Stimulated activated naive B cell treated with anti-CD40 and anti-IgM and Interleukin-4, amounts not matched to agents 10 μg/mL and 1 μg/mL and 100 μg/mL, for 72 hours (primary cell): ENCODE measurements at regions not wholly inside any gene's neighbourhood (a gene's known extent, or its start where the extent isn't known, plus 50 kb on each side); places are given as distances from the start of the nearest gene placed in this dataset.
A peak's percentile ranks its signal among the peaks of the same experiment; 100 is the strongest.
"Not testable (repeated sequence)": the region's sequence is repeated elsewhere in the genome, so short reads cannot be mapped to it uniquely, and the experiment has no call there.

Experiments used
- ATAC-seq, 2 donors: fragments of 150-1000 bp; cut with Tn5 transposase; replicated peaks; 2 replicates each; pipeline ENCODE4 v1.10.0; 2021; ENCODE audit warnings: moderate library complexity in 1 of 2
- DNase-seq: peaks from one replicate; pipeline ENCODE4 v3.0.0; 2021
- H3K27ac Mint-ChIP-seq: one replicate; pipeline ENCODE4 v1.8.0; 2022; ENCODE audit warnings: mild to moderate bottlenecking, mixed read lengths
- H3K27me3 Mint-ChIP-seq, 2 donors: one replicate each; pipeline ENCODE4 v1.8.0; 2022; ENCODE audit warnings: mixed read lengths in 2 of 2
- H3K36me3 Mint-ChIP-seq, 2 donors: one replicate each; pipeline ENCODE4 v1.8.0; 2022; ENCODE audit warnings: mixed read lengths in 2 of 2, mild to moderate bottlenecking in 1 of 2
- H3K4me1 Mint-ChIP-seq, 2 donors: one replicate each; pipeline ENCODE4 v1.8.0; 2022; ENCODE audit warnings: mixed read lengths in 2 of 2, mild to moderate bottlenecking in 1 of 2
- H3K4me3 Mint-ChIP-seq, 2 donors: one replicate each; pipeline ENCODE4 v1.8.0; 2022; ENCODE audit warnings: mild to moderate bottlenecking in 2 of 2, mixed read lengths in 2 of 2, moderate library complexity in 1 of 2
- H3K9me3 Mint-ChIP-seq, 2 donors: one replicate each; pipeline ENCODE4 v1.8.0; 2022; ENCODE audit warnings: mixed read lengths in 2 of 2, mild to moderate bottlenecking in 1 of 2

DNA sequence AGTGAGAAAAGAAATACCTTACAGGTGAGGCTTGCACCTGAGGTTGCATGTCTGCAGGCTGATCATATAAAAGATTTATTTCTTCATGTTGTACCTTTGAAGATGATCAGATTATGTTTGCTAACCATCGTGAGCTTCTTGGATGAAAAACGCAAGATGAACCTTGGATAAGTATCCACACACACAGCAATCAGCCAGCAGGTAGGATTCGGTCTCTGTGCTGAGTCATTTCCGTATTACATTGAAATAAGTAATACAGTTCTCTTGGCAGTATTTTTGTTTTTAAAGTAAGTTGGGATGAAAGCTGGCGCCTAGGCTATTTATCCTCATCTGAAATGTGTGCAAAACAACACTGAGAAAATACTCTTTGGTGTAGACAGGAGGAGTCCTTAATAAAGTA lies 109.0 kb upstream of the PRKCQ start:
- Mint-ChIP-seq H3K27ac (no peak overlapping the region), H3K4me1 (no peaks in the 10 kb centered on the region), H3K9me3 (no peaks in the 10 kb centered on the region), H3K27me3 (peaks cover 16 to 28% of the 10 kb centered on the region in 2 donors), H3K4me3 (no peak overlapping the region), H3K36me3 (no peaks in the 10 kb centered on the region)
- DNase-seq (no peak), ATAC-seq (no peak)

DNA sequence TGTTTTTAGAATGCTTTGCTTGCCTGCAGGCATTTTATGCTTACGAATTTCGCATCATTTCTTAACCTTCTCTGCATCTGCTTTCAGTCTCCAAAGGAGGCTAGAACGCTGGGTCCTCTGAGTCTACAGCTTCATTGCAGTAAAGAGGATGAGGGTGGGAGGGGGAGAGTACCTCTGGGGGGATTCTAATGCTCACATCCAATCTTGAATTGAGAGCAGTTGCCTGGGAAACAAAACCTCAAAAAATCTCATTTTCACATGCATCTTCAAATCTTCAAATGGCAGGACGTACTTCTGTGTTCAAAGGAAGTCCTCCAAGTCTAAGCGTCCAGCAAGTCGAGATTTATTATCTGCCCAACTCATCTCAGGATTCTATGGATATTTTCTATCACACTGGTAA lies 100.7 kb upstream of the PRKCQ start:
- Mint-ChIP-seq H3K4me1 (no peaks in the 10 kb centered on the region), H3K36me3 (no peaks in the 10 kb centered on the region), H3K4me3 (no peak overlapping the region), H3K27me3 (peaks cover 14 to 19% of the 10 kb centered on the region in 2 donors), H3K9me3 (no peaks in the 10 kb centered on the region), H3K27ac (no peak overlapping the region)
- no peak for ATAC-seq
- no peak for DNase-seq

DNA sequence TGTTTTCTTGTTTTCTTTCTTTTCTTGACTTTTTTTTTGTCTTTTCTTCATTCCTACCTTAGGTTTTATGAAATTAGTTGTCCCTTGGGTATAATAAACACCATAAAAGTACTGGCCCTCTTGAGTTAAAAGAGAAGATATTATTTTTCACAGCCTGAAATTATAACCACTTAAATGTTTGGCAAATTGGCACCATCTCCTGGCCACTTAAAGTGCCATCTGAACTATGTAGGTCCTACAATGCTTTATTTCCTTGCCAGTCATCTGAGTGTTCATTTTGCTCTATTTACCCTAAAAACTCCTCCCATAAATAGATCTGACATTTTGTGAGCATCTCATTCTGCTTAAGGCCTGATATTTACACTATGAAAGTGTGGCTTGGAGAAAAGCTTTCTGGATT lies 98.9 kb upstream of the PRKCQ start:
- Mint-ChIP-seq H3K4me1 (peaks cover 5 to 8% of the 10 kb centered on the region in 2 donors), H3K36me3 (no peaks in the 10 kb centered on the region), H3K27ac (no peak overlapping the region), H3K27me3 (peaks cover 19 to 25% of the 10 kb centered on the region in 2 donors), H3K4me3 (no peak overlapping the region), H3K9me3 (no peaks in the 10 kb centered on the region)
- no peak for DNase-seq
- ATAC-seq = no peak

DNA sequence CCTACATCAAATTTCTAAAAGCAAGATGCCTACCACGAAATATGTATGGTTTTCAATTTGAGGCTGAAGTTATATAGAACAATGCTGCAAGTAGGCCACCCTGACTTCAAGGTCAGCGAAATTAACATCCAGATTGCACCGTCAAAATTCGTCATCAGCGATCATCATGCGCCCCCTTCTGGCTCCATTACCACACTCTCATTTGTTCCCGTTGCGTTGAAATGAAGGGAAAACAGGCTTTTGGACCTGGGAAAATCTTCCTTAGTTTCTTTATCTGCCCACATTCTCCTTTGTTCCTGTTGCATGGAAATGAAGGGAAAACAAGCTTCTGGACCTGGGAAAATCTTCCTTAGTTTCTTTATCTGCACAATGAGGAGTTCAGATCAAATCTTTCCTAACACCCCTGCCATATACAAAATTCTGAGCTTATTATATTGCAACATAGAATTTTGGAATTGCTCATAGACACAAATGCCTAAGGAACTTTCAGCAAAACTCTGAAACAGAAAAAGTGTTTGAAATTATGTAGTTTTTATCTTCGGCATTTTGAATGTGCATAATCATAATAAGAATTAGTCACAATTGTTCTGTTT lies 98.2 kb upstream of the PRKCQ start:
- Mint-ChIP-seq H3K36me3 (no peaks in the 10 kb centered on the region), H3K27me3 (peaks cover 14 to 25% of the 10 kb centered on the region in 2 donors), H3K9me3 (no peaks in the 10 kb centered on the region), H3K4me1 (peaks cover 5 to 8% of the 10 kb centered on the region in 2 donors), H3K27ac (no peak overlapping the region), H3K4me3 (no peak overlapping the region)
- ATAC-seq = peak in 1 of 2 donors; percentile 45
- peak; percentile 16 for DNase-seq

DNA sequence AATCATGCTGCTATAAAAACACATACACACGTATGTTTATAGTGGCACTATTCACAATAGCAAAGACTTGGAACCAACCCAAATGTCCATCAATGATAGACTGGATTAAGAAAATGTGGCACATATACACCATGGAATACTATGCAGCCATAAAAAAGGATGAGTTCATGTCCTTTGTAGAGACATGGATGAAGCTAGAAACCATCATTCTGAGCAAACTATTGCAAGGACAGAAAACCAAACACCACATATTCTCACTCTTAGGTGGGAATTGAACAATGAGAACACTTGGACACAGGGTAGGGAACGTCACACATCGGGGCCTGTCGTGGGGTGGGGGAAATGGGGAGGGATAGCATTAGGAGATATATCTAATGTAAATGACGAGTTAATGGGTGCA lies 97.1 kb upstream of the PRKCQ start:
- not testable (repeated sequence) for H3K36me3 Mint-ChIP-seq, H3K9me3 Mint-ChIP-seq, H3K4me1 Mint-ChIP-seq, ATAC-seq, DNase-seq, H3K27ac Mint-ChIP-seq, H3K4me3 Mint-ChIP-seq
- H3K27me3 Mint-ChIP-seq = peaks cover 14 to 25% of the 10 kb centered on the region in 2 donors

DNA sequence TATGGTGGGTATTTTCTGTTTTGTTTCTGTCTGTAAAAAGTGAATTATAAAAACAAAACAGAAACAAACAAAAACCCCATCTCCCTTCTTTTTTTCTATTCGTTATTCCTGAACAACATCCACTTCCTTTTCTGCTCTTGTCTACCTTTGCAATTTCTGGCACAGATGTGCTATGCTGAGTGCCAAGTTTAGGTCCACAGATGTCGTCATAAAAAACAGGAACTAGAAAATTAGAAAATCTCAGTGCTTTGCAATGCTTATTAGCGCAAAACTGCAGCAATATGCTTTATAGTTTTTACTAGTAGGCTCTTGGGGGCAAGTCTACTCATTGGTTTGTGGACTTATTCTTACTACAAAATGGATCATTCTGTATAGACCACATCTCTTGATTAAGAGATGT lies 94.2 kb upstream of the PRKCQ start:
- ATAC-seq (peak in 1 of 2 donors; percentile 29), DNase-seq (no peak)
- Mint-ChIP-seq H3K4me1 (peaks cover 5 to 8% of the 10 kb centered on the region in 2 donors), H3K27me3 (peaks cover 13 to 23% of the 10 kb centered on the region in 2 donors), H3K36me3 (no peaks in the 10 kb centered on the region), H3K27ac (no peak overlapping the region), H3K9me3 (no peaks in the 10 kb centered on the region), H3K4me3 (no peak overlapping the region)

DNA sequence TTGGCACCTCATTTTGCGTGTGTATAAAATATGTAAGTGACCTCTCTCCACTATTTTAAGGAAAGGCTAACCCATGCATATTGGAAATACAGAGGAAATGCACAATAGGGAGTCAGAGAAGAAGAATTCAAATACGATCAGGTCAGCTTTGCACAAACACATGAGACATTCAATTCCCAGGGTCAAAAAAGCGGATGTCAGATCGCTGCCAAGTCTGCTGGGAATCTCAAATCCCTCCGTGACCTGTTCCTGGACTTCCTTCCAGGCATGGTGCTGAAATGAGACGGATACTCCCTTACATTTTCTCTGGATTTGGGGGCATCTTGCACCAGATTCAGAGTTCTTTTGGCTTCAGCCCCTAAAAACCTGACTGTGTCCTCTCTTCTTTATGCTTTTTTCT lies 91.9 kb upstream of the PRKCQ start:
- Mint-ChIP-seq H3K4me3 (no peak overlapping the region), H3K27ac (no peak overlapping the region), H3K27me3 (peaks cover 5 to 19% of the 10 kb centered on the region in 2 donors), H3K4me1 (peaks cover 5 to 8% of the 10 kb centered on the region in 2 donors), H3K36me3 (no peaks in the 10 kb centered on the region), H3K9me3 (no peaks in the 10 kb centered on the region)
- DNase-seq (no peak), ATAC-seq (no peak)

DNA sequence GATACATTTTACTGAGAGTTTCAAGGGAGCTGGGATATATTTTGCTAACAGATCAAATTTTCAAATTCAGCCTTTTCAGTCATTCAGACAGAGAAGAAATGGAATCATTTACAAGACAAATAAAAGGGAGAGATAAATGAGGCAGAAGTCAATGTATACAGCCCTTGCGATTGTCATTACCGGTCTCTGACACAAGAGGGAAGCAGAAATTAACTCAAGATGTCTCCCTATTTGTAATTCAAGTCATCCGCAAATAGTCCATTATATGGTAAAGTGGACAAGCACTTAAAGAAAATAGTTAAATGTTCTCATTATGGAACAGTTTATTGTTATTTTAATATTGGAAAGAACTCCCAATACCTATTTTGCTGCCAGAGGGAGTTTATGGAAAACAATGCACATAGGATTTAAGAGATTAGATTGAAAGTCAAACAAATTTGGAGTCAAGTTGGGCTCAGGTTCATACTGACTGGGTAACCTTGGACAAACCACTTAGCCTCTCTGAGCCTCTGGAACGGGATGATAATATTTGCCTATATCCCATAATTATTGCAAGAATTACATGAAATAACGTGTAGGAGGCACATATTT lies 89.3 kb upstream of the PRKCQ start:
- no peaks in the 10 kb centered on the region for H3K36me3 Mint-ChIP-seq
- ATAC-seq (peak in 1 of 2 donors; percentile 33), DNase-seq (no peak)
- no peak overlapping the region for H3K27ac Mint-ChIP-seq
- H3K9me3 Mint-ChIP-seq = no peaks in the 10 kb centered on the region
- peaks cover 5 to 11% of the 10 kb centered on the region in 2 donors for H3K27me3 Mint-ChIP-seq
- H3K4me1 Mint-ChIP-seq = peaks cover 2 to 4% of the 10 kb centered on the region in 2 donors
- no peak overlapping the region for H3K4me3 Mint-ChIP-seq

DNA sequence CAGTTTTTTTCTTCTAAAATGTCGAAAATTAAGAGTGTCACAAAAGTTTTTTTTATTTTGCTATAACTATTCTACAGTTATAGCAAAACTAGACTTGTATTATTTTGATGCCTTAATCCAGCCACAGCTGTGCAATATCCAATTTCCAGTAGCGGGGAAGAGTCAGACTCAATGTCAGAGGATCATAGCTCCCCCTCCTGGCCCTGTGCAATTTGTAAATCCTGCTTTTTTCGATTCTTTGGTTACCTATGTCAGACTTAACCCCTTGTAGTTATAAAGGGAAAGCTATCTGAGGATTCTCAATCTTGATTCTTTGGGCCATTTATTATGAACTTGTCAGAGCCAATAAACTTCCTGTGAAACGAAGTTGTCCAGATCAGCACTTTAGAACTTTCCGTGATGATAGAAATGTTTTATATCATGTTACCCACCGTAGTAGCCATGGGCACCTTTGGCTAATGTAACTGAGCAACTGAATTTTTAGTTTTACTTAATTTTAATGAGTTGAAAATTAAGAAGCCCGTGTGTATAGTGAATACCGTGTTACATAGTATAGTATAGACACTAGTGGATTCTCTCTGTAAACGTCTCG lies 87.7 kb upstream of the PRKCQ start:
- no peaks in the 10 kb centered on the region for H3K9me3 Mint-ChIP-seq
- peaks cover 5 to 7% of the 10 kb centered on the region in 2 donors for H3K27me3 Mint-ChIP-seq
- H3K36me3 Mint-ChIP-seq = no peaks in the 10 kb centered on the region
- no peaks in the 10 kb centered on the region for H3K4me1 Mint-ChIP-seq
- H3K4me3 Mint-ChIP-seq = no peak overlapping the region
- peak; percentile 4 for DNase-seq
- H3K27ac Mint-ChIP-seq = no peak overlapping the region
- peak; percentile 46 to 55 for ATAC-seq

DNA sequence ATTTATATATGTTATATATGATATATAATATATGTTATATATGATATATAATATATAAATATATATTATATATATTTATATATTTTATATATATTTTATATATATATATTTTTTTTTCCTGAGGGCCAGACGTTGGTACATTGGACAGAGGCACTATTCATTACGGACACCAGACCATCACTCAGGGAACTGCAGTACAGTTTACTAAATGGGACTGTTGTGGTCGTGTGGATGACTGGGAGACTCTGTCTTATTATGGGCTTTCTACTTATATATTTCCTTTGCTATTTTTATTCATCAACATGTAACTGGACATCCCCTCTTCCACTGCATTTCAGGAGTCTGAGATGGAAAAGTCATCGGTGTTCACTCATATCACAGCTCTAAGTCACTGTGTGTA lies 87.1 kb upstream of the PRKCQ start:
- no peak for ATAC-seq
- no peak overlapping the region for H3K4me3 Mint-ChIP-seq
- no peak overlapping the region for H3K27ac Mint-ChIP-seq

DNA sequence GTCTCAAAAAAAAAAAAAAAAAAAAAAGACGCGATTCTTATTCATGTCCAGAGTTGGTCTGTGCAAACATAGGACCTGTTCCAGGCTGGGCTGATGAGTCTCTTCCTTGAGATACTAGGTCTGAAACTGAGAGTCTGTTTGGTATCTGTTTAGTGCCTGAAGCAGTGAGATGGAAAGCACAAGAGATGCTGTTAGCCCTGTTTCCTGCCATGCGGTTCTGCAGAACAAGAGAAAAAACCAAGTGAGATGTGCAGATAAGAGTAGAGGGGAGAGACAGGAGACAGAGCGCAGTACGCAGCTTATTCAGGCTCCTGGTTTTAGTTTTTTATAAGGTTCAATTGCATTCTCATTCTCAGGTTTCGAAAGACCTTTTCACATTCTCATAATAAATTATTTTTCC lies 85.8 kb upstream of the PRKCQ start:
- Mint-ChIP-seq H3K4me1 (no peaks in the 10 kb centered on the region), H3K27me3 (peaks cover 5 to 7% of the 10 kb centered on the region in 2 donors), H3K9me3 (no peaks in the 10 kb centered on the region), H3K27ac (no peak overlapping the region), H3K4me3 (no peak overlapping the region), H3K36me3 (no peaks in the 10 kb centered on the region)
- DNase-seq = no peak
- ATAC-seq = peak; percentile 33 to 75

More for the DNA sequence above, 87.1 kb upstream of the PRKCQ start:
- Mint-ChIP-seq H3K9me3 (no peaks in the 10 kb centered on the region), H3K4me1 (no peaks in the 10 kb centered on the region), H3K27me3 (peaks cover 5 to 7% of the 10 kb centered on the region in 2 donors), H3K36me3 (no peaks in the 10 kb centered on the region)
- no peak for DNase-seq

DNA sequence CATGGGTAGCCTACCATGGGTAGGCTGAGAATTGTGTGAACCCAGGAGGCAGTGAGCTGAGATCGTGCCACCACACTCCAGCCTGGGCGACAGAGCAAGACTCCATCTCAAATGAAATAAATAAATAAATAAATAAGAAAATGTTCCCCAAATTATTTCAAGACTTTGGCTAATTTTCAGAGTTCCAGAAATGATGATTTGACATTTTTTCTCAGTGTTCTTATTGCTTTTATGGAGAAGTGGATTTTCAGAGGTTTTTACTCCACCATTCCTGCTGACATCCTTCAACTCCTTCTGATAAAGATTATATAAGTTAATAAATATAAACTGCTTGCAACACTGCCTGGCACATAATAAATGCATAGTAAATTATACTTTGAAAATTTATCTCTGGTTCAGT lies 80.4 kb upstream of the PRKCQ start:
- Mint-ChIP-seq H3K9me3 (no peaks in the 10 kb centered on the region), H3K27me3 (peaks cover 10 to 23% of the 10 kb centered on the region in 2 donors), H3K36me3 (no peaks in the 10 kb centered on the region), H3K4me3 (no peak overlapping the region), H3K4me1 (no peaks in the 10 kb centered on the region), H3K27ac (no peak overlapping the region)
- DNase-seq = no peak
- no peak for ATAC-seq

DNA sequence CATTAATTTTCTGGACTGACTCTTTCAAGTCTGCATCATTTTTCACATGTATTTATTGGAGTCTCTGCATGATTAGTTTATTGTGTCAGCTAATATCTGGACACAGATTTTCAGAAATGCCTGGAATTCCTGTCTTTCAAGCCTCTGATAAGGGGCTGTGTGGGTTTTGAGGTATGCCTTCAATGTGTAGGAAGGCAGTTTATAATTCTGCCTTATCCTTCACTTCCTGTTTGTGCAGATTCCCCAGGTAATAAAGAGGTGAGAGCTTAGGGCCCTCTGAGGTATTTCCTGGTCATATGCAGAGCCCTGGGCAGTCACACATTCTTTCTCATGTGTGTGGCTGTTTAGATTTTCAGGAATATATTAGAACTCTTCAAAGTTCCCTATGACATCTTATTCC lies 79.4 kb upstream of the PRKCQ start:
- H3K4me3 Mint-ChIP-seq = no peak overlapping the region
- ATAC-seq (no peak), DNase-seq (no peak)
- no peaks in the 10 kb centered on the region for H3K4me1 Mint-ChIP-seq
- no peaks in the 10 kb centered on the region for H3K36me3 Mint-ChIP-seq
- H3K9me3 Mint-ChIP-seq = no peaks in the 10 kb centered on the region
- no peak overlapping the region for H3K27ac Mint-ChIP-seq
- peaks cover 10 to 23% of the 10 kb centered on the region in 2 donors for H3K27me3 Mint-ChIP-seq

DNA sequence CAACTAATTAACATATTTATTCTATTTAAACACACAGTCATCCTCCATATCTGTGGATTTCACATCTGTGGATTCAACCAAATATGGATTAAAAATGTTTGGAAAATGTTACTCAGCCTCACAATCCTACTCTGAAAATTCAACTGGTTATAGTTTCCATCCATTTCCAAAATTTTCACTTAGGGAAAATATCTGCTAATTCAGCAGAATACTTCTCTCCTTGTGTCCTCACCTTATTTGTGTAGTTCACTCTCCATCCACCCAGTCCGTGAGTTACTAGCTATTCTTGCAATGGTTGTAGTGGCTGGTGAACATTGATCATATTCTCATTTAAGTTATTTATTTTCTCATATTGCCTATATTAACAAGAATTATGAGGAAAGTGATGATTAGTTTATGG lies 77.6 kb upstream of the PRKCQ start:
- H3K36me3 Mint-ChIP-seq = no peaks in the 10 kb centered on the region
- H3K4me3 Mint-ChIP-seq = no peak overlapping the region
- no peak overlapping the region for H3K27ac Mint-ChIP-seq
- H3K4me1 Mint-ChIP-seq = no peaks in the 10 kb centered on the region
- ATAC-seq (no peak), DNase-seq (no peak)
- H3K9me3 Mint-ChIP-seq = no peaks in the 10 kb centered on the region
- H3K27me3 Mint-ChIP-seq = peaks cover 10 to 23% of the 10 kb centered on the region in 2 donors

DNA sequence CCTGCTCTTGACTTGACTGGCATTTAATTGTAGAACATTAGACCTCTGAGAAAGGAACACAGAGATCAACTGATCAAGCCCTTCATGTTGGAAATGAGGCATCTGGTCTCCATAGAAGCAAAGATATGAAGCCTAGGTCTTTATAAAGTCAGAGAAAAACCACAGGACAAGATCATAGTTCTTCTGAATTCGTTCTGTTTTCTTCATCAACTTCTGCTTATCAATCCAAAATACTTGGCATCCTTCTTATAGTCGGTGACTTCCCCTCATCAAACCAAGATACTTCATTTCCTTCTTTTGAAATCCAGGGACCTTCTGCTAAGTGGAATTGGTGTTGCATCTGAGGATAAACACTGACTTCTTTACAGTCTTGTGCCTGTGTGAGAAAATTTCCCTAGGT lies 77.1 kb upstream of the PRKCQ start:
- Mint-ChIP-seq H3K4me1 (no peaks in the 10 kb centered on the region), H3K36me3 (no peaks in the 10 kb centered on the region), H3K4me3 (no peak overlapping the region), H3K27me3 (peaks cover 10 to 23% of the 10 kb centered on the region in 2 donors), H3K9me3 (no peaks in the 10 kb centered on the region), H3K27ac (no peak overlapping the region)
- ATAC-seq (no peak), DNase-seq (no peak)
